GM23338 (cell line): ENCODE measurements at regions not wholly inside any gene's neighbourhood (a gene's known extent, or its start where the extent isn't known, plus 50 kb on each side); places are given as distances from the start of the nearest gene placed in this dataset.

Source experiments
- ATAC-seq: fragments of 200-7000 bp; cut with Tn5 transposase; 3 replicates; pipeline ENCODE4 v1.9.1; 2020
- DNase-seq: peaks from one replicate; pipeline ENCODE4 v3.0.0-alpha.2; 2015; ENCODE audit warnings: low spot score
- H2AFZ ChIP-seq: fragments of 200-600 bp; sonication (generic); 2 replicates; pipeline ENCODE4 v1.8.0; 2016; ENCODE audit warnings: antibody characterized with exemption, mild to moderate bottlenecking, moderate library complexity
- H3F3A ChIP-seq: fragments of 200-600 bp; sonication (generic); replicated peaks from 2 replicates; pipeline ENCODE4 v1.8.0; 2017; ENCODE audit warnings: antibody characterized with exemption, mixed run types, low read depth
- H3K27ac ChIP-seq: fragments of 200-600 bp; sonication (generic); 2 replicates; pipeline ENCODE4 v1.6.1; 2016; ENCODE audit warnings: low read depth
- H3K27me3 ChIP-seq: fragments of 200-600 bp; sonication (generic); 2 replicates; pipeline ENCODE4 v1.8.0; 2016; ENCODE audit warnings: mild to moderate bottlenecking, mixed run types, moderate library complexity; ENCODE audit not compliant: insufficient read depth
- H3K36me3 ChIP-seq: fragments of 200-600 bp; sonication (generic); 2 replicates; pipeline ENCODE4 v1.8.0; 2016; ENCODE audit warnings: mild to moderate bottlenecking; ENCODE audit not compliant: insufficient read depth
- H3K4me1 ChIP-seq: fragments of 200-600 bp; sonication (generic); 2 replicates; pipeline ENCODE4 v1.8.0; 2016; ENCODE audit warnings: mild to moderate bottlenecking, moderate library complexity; ENCODE audit not compliant: insufficient read depth
- H3K4me2 ChIP-seq: fragments of 200-600 bp; sonication (generic); 2 replicates; pipeline ENCODE4 v1.7.1; 2017; ENCODE audit warnings: mixed run types
- H3K4me3 ChIP-seq: fragments of 200-600 bp; sonication (generic); 2 replicates; pipeline ENCODE4 v1.6.1; 2016; ENCODE audit warnings: mixed run types
- H3K79me2 ChIP-seq: fragments of 200-600 bp; sonication (generic); replicated peaks from 2 replicates; pipeline ENCODE4 v1.8.0; 2017; ENCODE audit warnings: mild to moderate bottlenecking; ENCODE audit not compliant: insufficient read depth
- H3K9me2 ChIP-seq: fragments of 200-600 bp; sonication (generic); 2 replicates; pipeline ENCODE4 v1.8.0; 2017; ENCODE audit not compliant: insufficient read depth
- H4K20me1 ChIP-seq: fragments of 200-600 bp; sonication (generic); replicated peaks from 2 replicates; pipeline ENCODE4 v1.8.0; 2017; ENCODE audit warnings: mild to moderate bottlenecking; ENCODE audit not compliant: insufficient read depth
- H3K27ac Mint-ChIP-seq: 2 replicates; pipeline ENCODE4 v1.8.0; 2020; ENCODE audit warnings: inconsistent platforms, mild to moderate bottlenecking, moderate library complexity, mixed read lengths
- H3K27me3 Mint-ChIP-seq: 3 replicates; pipeline ENCODE4 v1.8.0; 2022; ENCODE audit warnings: low read depth, mild to moderate bottlenecking, moderate library complexity, mixed read lengths, inconsistent platforms; ENCODE audit not compliant: insufficient read depth, poor library complexity
- H3K36me3 Mint-ChIP-seq: 3 replicates; pipeline ENCODE4 v1.8.0; 2021; ENCODE audit warnings: low read depth, mild to moderate bottlenecking, inconsistent platforms, moderate library complexity, mixed read lengths
- H3K4me1 Mint-ChIP-seq: 3 replicates; pipeline ENCODE4 v1.8.0; 2020; ENCODE audit warnings: mild to moderate bottlenecking, inconsistent platforms, mixed read lengths
- H3K4me3 Mint-ChIP-seq: 3 replicates; pipeline ENCODE4 v1.8.0; 2021; ENCODE audit warnings: moderate library complexity, mild to moderate bottlenecking, inconsistent platforms, mixed read lengths
- H3K9me3 Mint-ChIP-seq: 3 replicates; pipeline ENCODE4 v1.8.0; 2020; ENCODE audit warnings: moderate library complexity, mild to moderate bottlenecking, inconsistent platforms, mixed read lengths
- CREB1 ChIP-seq: fragments of 250-450 bp; sonication (Bioruptor Pico); IDR thresholded peaks from 2 replicates; pipeline ENCODE4 v1.5.0; 2020; ENCODE audit warnings: low read depth, mild to moderate bottlenecking, moderate library complexity
- CTCF ChIP-seq, 2 experiments: fragments of 200-600 bp in 1 of 2; sonication (generic) in 1 of 2; conservative IDR thresholded peaks; 2 replicates each; pipeline versions ENCODE4 v1.5.1 to v1.6.1; 2016 to 2017; ENCODE audit warnings: antibody characterized with exemption in 2 of 2, low read depth in 2 of 2, mild to moderate bottlenecking in 2 of 2, moderate library complexity in 1 of 2
- ETS1 ChIP-seq: IDR thresholded peaks from 2 replicates; pipeline ENCODE4 v1.6.1; 2016; ENCODE audit warnings: antibody characterized with exemption
- EZH2 ChIP-seq: fragments of 200-600 bp; sonication (generic); IDR thresholded peaks from one replicate; pipeline ENCODE4 v1.8.0; 2017; ENCODE audit warnings: antibody characterized with exemption, mild to moderate bottlenecking, low read depth; ENCODE audit not compliant: unreplicated experiment
- EZH2phosphoT487 ChIP-seq: fragments of 200-600 bp; sonication (generic); IDR thresholded peaks from one replicate; pipeline ENCODE4 v1.8.1; 2018; ENCODE audit warnings: antibody characterized with exemption; ENCODE audit not compliant: unreplicated experiment
- JUNB ChIP-seq: IDR thresholded peaks from one replicate; pipeline ENCODE4 v1.6.1; 2016; ENCODE audit warnings: antibody characterized with exemption; ENCODE audit not compliant: unreplicated experiment
- NANOG ChIP-seq: IDR thresholded peaks from 2 replicates; pipeline ENCODE4 v1.6.1; 2016; ENCODE audit warnings: antibody characterized with exemption, borderline replicate concordance
- REST ChIP-seq: IDR thresholded peaks from one replicate; pipeline ENCODE4 v1.6.1; 2018; ENCODE audit warnings: antibody characterized with exemption; ENCODE audit not compliant: unreplicated experiment
- STAT1 ChIP-seq: IDR thresholded peaks from one replicate; pipeline ENCODE4 v1.6.1; 2016; ENCODE audit warnings: antibody characterized with exemption; ENCODE audit not compliant: unreplicated experiment
- ZNF331 ChIP-seq: fragments of 250-450 bp; sonication (Bioruptor Pico); IDR thresholded peaks from 2 replicates; pipeline ENCODE4 v1.5.0; 2020; ENCODE audit warnings: low read depth, mild to moderate bottlenecking, moderate library complexity
- ZNF462 ChIP-seq: fragments of 250-450 bp; sonication (Bioruptor Pico); IDR thresholded peaks from 2 replicates; pipeline ENCODE4 v1.5.0; 2020; ENCODE audit warnings: mild to moderate bottlenecking, moderate library complexity

- Mint-ChIP-seq H3K4me1 (peaks cover 28% of the 10 kb centered on the region), H3K27me3 (peaks cover 7% of the 10 kb centered on the region), H3K4me3 (no peak overlapping the region), H3K27ac (no peak overlapping the region), H3K36me3 (no peaks in the 10 kb centered on the region), H3K9me3 (no peaks in the 10 kb centered on the region; the same call in 2 of the 3 replicates)
- TF ChIP-seq REST (no peak), CTCF (conservative IDR thresholded peaks at IDR 0.05; ENCODE audit: low read depth in 2 of 2) (no peak), NANOG (no peak), JUNB (no peak), ZNF331 (CRISPR knock-in tag) (no peak), ZNF462 (no peak), EZH2 (no peak), CREB1 (no peak), EZH2phosphoT487 (no peak), ETS1 (no peak), STAT1 (no peak)
- no peaks in the 10 kb centered on the region for H3K36me3 ChIP-seq
- H4K20me1 ChIP-seq = no peaks in the 10 kb centered on the region
- DNase-seq = no peak
- no peak for ATAC-seq
- no peaks in the 10 kb centered on the region for H3F3A ChIP-seq
- H3K4me1 ChIP-seq = peaks cover 7% of the 10 kb centered on the region; the same call in 1 of the 2 replicates
- H3K27me3 ChIP-seq = no peaks in the 10 kb centered on the region
- no peak overlapping the region for H3K4me2 ChIP-seq
- no peak overlapping the region for H2AFZ ChIP-seq
- no peak overlapping the region for H3K27ac ChIP-seq
- H3K4me3 ChIP-seq = no peak overlapping the region
- no peaks in the 10 kb centered on the region for H3K79me2 ChIP-seq
- H3K9me2 ChIP-seq = 0 out of 2 replicates have a peak, but pooled peaks cover 10% of the 10 kb centered on the region
Measured at GRCh38 chr10:29837586-29837985, 202.8 kb upstream of the SVIL start.
